Heart left ventricle (tissue), 13 donors: ENCODE measurements at regions not wholly inside any gene's neighbourhood (a gene's known extent, or its start where the extent isn't known, plus 50 kb on each side); places are given as distances from the start of the nearest gene placed in this dataset.
"Not testable (repeated sequence)": the region's sequence is repeated elsewhere in the genome, so short reads cannot be mapped to it uniquely, and the experiment has no call there.

Source experiments
- POLR2A ChIP-seq, 2 donors: fragments of 450-650 bp; IDR thresholded peaks; one replicate each; pipeline ENCODE4 v1.6.1; 2017; ENCODE audit warnings: antibody characterized with exemption in 2 of 2, mild to moderate bottlenecking in 2 of 2, moderate library complexity in 2 of 2
- TF ChIP-seq, protein P1 (sequence below), 12 donors: fragments of 200-600 bp; sonication (generic) in 4 of 12; IDR thresholded peaks; one replicate each; pipeline versions ENCODE4 v1.5.0 to v1.8.0; 2018 to 2022; ENCODE audit warnings: antibody characterized with exemption in 12 of 12, mild to moderate bottlenecking in 5 of 12
- donor health status: ischemic (EF 13 %, LVEDD 7.1; RV severe dilation, severe dysfunction).
- donor health status: DM: no; HTN: yes; CAD: no.
- donor health status: DM: no; HTN: no; CAD: no.
- donor health status: ischemic (EF 25% LVEDD 6.9; RV normal size, moderate dysfunction).
- donor health status: ischemic (EF 25% LVEDD 5.7; RV mildly dilated, moderate dysfunction).
- donor health status: ischemic (EF 35%, LVEDD 5.7; RV mildly dilated, moderate dysfunction).
- donor health status: nonischemic (EF 11% LVEDD 7.7; RV severe dilation, severe dysfunction).
- donor health status: DM: yes; HTN: yes; CAD: no.
- donor health status: PGD.
- donor health status: ischemic (EF 29% LVEDD 5.4; RV normal size, mild dysfunction).
- donor health status: nonischemic (EF 23%, LVEDD 6.1; RV moderate dilation, normal function).

GRCh38 chr5:7306556-7306955 lies 89.4 kb upstream of the ADCY2 start:
- TF ChIP-seq POLR2A (IDR thresholded peaks at IDR 0.05) = not testable (repeated sequence)
- TF ChIP-seq, protein P1, sequence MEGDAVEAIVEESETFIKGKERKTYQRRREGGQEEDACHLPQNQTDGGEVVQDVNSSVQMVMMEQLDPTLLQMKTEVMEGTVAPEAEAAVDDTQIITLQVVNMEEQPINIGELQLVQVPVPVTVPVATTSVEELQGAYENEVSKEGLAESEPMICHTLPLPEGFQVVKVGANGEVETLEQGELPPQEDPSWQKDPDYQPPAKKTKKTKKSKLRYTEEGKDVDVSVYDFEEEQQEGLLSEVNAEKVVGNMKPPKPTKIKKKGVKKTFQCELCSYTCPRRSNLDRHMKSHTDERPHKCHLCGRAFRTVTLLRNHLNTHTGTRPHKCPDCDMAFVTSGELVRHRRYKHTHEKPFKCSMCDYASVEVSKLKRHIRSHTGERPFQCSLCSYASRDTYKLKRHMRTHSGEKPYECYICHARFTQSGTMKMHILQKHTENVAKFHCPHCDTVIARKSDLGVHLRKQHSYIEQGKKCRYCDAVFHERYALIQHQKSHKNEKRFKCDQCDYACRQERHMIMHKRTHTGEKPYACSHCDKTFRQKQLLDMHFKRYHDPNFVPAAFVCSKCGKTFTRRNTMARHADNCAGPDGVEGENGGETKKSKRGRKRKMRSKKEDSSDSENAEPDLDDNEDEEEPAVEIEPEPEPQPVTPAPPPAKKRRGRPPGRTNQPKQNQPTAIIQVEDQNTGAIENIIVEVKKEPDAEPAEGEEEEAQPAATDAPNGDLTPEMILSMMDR (IDR thresholded peaks at IDR 0.05) = not testable (repeated sequence)
